Activated T-cell treated with anti-CD3 and anti-CD28 coated beads, Interleukin-2, amount 50 U/mL, for 4 hours (primary cell): ENCODE measurements at regions not wholly inside any gene's neighbourhood (a gene's known extent, or its start where the extent isn't known, plus 50 kb on each side); places are given as distances from the start of the nearest gene placed in this dataset.

ENCODE experiments used
- ATAC-seq, 2 donors: fragments of 200-7000 bp; cut with Tn5 transposase; one replicate each; pipeline ENCODE4 v1.10.0; 2021
- DNase-seq: peaks from one replicate; pipeline ENCODE4 v3.0.0-alpha.2; 2020
- H3K27me3 Mint-ChIP-seq: one replicate; pipeline ENCODE4 v1.8.0; 2021; ENCODE audit warnings: low read depth, mixed read lengths
- H3K36me3 Mint-ChIP-seq: one replicate; pipeline ENCODE4 v1.8.0; 2022; ENCODE audit warnings: mixed read lengths; ENCODE audit not compliant: insufficient read depth
- H3K4me1 Mint-ChIP-seq: one replicate; pipeline ENCODE4 v1.8.0; 2021; ENCODE audit warnings: low read depth, mixed read lengths
- H3K4me3 Mint-ChIP-seq: one replicate; pipeline ENCODE4 v1.8.0; 2021; ENCODE audit warnings: mild to moderate bottlenecking, moderate library complexity, mixed read lengths
- H3K9me3 Mint-ChIP-seq: one replicate; pipeline ENCODE4 v1.8.0; 2021; ENCODE audit warnings: mixed read lengths

DNA sequence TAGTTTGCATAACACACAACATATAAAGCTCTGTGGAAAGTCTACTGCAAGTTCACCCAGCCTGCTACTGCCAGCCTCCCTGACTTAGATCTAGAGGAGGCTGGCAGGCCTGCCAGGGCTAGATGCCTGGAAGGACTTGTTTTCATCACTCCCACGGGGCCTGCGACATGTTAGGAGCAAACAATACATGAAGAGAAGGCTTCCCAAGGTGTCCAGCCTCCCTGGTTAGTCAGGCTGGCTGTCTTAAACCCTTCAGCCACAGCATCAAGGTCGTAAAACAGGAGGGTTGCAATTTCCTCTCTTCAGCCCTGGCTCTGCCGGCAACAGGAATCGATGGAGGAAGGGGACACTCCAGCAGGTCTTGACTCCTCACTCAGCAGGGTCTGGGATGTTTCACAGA is 104.5 kb downstream of the NGF start:
- H3K27me3 Mint-ChIP-seq, result peaks cover 2% of the 10 kb centered on the region
- H3K36me3 Mint-ChIP-seq, result no peaks in the 10 kb centered on the region
- ATAC-seq (no peak), DNase-seq (no peak)
- H3K4me3 Mint-ChIP-seq, result no peak overlapping the region
- no peaks in the 10 kb centered on the region for H3K9me3 Mint-ChIP-seq
- no peaks in the 10 kb centered on the region for H3K4me1 Mint-ChIP-seq

DNA sequence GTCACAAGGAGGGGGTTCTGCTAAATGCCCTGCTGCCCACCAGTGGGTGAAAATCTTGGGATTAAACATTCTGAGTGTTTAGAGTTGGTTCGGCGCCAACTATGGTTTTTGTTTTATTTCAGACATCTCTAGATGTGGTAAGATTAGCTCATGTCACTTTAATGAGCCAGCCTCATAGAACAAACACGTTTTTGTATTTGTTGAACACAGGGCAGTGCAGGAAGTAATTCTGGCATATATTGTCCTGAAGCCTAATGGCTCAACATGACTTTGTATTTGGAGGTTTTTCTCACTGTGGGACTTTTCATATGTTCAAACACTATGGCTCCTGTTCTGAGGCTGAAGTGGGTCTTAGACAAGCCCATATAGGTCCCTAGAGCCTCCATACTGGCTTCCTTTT is 107.8 kb downstream of the NGF start:
- Mint-ChIP-seq H3K36me3 (no peaks in the 10 kb centered on the region), H3K4me3 (no peak overlapping the region), H3K4me1 (no peaks in the 10 kb centered on the region), H3K27me3 (no peaks in the 10 kb centered on the region), H3K9me3 (no peaks in the 10 kb centered on the region)
- no peak for ATAC-seq
- DNase-seq, result no peak

- no peaks in the 10 kb centered on the region for H3K9me3 Mint-ChIP-seq
These were observed 109.0 kb downstream of the NGF start for GRCh38 chr1:115229016-115229415.

GRCh38 chr1:115228191-115228590 is 109.9 kb downstream of the NGF start:
- H3K27me3 Mint-ChIP-seq, result no peaks in the 10 kb centered on the region
- no peak for ATAC-seq
- no peaks in the 10 kb centered on the region for H3K9me3 Mint-ChIP-seq
- DNase-seq, result no peak
- H3K4me3 Mint-ChIP-seq, result no peak overlapping the region
- no peaks in the 10 kb centered on the region for H3K4me1 Mint-ChIP-seq
- no peaks in the 10 kb centered on the region for H3K36me3 Mint-ChIP-seq

More at GRCh38 chr1:115229016-115229415, 109.0 kb downstream of the NGF start:
- H3K4me3 Mint-ChIP-seq, result no peak overlapping the region
- H3K27me3 Mint-ChIP-seq, result no peaks in the 10 kb centered on the region
- no peak for ATAC-seq
- no peaks in the 10 kb centered on the region for H3K36me3 Mint-ChIP-seq
- no peaks in the 10 kb centered on the region for H3K4me1 Mint-ChIP-seq
- DNase-seq, result no peak

- Mint-ChIP-seq H3K36me3 (no peaks in the 10 kb centered on the region), H3K4me3 (no peak overlapping the region), H3K27me3 (no peaks in the 10 kb centered on the region), H3K9me3 (no peaks in the 10 kb centered on the region), H3K4me1 (no peaks in the 10 kb centered on the region)
- ATAC-seq (no peak), DNase-seq (no peak)
These were observed 110.5 kb downstream of the NGF start for GRCh38 chr1:115227346-115228082.

- Mint-ChIP-seq H3K4me3 (no peak overlapping the region), H3K4me1 (no peaks in the 10 kb centered on the region), H3K36me3 (no peaks in the 10 kb centered on the region), H3K9me3 (no peaks in the 10 kb centered on the region), H3K27me3 (peaks cover 1% of the 10 kb centered on the region)
- no peak for ATAC-seq
- no peak for DNase-seq
These were observed 111.9 kb downstream of the NGF start for GRCh38 chr1:115225993-115226685.

GRCh38 chr1:115224636-115225035 is 113.4 kb downstream of the NGF start:
- no peak overlapping the region for H3K4me3 Mint-ChIP-seq
- H3K9me3 Mint-ChIP-seq, result no peaks in the 10 kb centered on the region
- DNase-seq (no peak), ATAC-seq (no peak)
- H3K36me3 Mint-ChIP-seq, result no peaks in the 10 kb centered on the region
- no peaks in the 10 kb centered on the region for H3K4me1 Mint-ChIP-seq
- H3K27me3 Mint-ChIP-seq, result peaks cover 2% of the 10 kb centered on the region

- Mint-ChIP-seq H3K36me3 (no peaks in the 10 kb centered on the region), H3K4me1 (no peaks in the 10 kb centered on the region), H3K4me3 (no peak overlapping the region)
These were observed 115.2 kb downstream of the NGF start for GRCh38 chr1:115222616-115223402.

DNA sequence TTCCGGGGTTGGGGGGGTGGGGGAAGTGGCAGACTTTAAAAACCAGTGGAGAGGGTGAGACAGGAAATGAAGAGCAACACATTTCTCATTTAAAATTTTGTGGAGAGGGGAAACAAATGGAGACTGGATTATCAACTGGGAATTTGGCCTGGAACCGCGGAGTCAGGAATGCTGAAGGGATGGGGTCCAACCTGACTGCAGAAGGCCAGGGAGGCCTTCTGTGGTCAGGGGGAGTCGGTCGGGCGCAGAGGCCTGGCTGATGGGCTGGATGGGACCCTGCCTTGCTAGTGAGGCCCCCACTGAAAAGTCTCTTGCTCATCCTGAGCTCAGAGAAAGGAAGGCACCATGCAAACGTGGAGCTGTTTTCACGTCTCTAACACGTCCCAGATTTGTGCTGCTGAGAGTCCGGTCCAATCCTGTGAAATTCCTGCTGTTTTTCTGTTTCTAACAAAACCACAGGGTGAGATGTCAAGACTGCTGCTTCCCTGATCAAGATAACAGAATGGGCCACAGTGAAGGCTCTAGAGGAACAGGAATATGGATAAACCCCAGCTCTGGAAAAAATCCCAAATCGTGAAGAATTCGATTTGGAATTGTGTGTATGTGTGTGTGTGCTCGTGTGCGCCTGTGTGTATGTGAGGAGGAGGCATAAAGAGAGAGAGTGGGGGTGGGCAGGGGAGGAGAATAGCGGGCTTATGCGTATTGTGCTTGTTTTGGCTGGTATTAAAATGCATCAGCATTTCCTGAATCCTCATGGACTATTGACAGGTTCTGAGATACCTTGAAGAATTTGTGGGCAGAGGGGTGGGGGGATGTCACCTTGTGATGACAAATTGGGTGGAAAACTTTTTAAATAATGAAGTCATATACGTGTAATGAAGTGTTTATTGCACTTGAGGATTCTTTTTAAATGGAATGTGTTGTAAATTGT is 117.4 kb downstream of the NGF start:
- no peak for DNase-seq
- no peaks in the 10 kb centered on the region for H3K4me1 Mint-ChIP-seq
- no peak for ATAC-seq
- H3K36me3 Mint-ChIP-seq, result no peaks in the 10 kb centered on the region
- no peak overlapping the region for H3K4me3 Mint-ChIP-seq
- H3K9me3 Mint-ChIP-seq, result no peaks in the 10 kb centered on the region
- peaks cover 5% of the 10 kb centered on the region for H3K27me3 Mint-ChIP-seq

More at GRCh38 chr1:115222616-115223402, 115.2 kb downstream of the NGF start:
- Mint-ChIP-seq H3K9me3 (no peaks in the 10 kb centered on the region), H3K27me3 (peaks cover 2% of the 10 kb centered on the region)
- DNase-seq (no peak), ATAC-seq (no peak)

DNA sequence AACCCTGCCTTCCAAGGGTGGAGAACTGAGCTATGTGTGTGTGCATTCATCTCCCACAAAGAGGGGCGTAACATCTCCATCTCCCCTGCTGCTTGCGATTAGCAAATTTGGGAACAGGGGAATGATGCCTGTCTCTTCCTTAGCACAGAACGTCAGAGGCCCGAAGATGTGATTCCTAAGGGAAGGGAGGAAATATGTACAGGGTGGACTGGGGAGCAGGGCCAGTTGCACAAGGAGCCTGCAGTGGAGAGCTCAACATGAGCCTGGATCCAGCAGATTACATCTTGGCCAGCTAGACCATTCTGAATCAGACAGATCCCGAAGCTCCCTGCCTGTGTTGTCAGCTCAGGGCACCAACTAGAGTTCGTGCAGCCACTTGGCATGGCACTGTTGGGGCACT is 118.1 kb downstream of the NGF start:
- DNase-seq (no peak), ATAC-seq (no peak)
- Mint-ChIP-seq H3K4me3 (no peak overlapping the region), H3K27me3 (peaks cover 5% of the 10 kb centered on the region), H3K36me3 (no peaks in the 10 kb centered on the region), H3K9me3 (no peaks in the 10 kb centered on the region), H3K4me1 (no peaks in the 10 kb centered on the region)

DNA sequence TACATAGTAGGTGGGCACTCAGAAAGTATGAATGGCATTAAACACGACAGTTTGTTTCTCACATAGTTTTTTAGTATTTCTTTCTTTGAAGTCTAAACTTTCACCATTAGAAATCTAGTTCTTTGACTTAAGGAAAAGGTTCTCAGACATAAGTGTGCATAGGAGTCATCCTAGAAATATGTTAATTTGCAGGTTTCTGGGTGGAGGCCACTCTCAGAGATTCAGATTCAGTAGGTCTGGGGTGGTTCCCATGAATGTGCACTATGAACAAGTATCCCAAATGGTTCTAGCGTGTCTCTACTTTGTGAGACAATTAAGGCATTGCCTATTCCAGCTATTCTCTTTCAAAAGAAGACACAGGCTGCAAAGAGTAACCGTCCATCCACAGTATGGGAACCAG is 119.3 kb downstream of the NGF start:
- Mint-ChIP-seq H3K36me3 (no peaks in the 10 kb centered on the region), H3K9me3 (no peaks in the 10 kb centered on the region), H3K27me3 (peaks cover 5% of the 10 kb centered on the region), H3K4me3 (no peak overlapping the region), H3K4me1 (no peaks in the 10 kb centered on the region)
- DNase-seq (no peak), ATAC-seq (no peak)

DNA sequence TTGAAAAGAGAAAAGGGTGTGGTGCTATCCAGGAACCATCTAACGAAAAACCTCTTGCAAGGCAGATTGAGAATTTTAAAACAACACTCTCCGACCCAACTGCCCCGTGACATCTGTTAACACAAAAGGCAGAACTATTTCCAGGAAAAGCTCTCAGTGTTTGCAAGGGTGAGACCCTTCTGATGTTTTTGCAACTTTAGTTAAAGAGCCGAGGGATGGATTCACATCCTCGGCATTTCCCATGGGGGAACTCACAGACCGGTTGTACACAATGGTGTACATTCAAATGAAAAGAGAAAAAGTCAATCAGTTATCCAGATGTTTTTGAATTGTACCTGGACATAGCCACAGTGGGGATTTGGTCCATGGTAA is 120.0 kb downstream of the NGF start:
- no peaks in the 10 kb centered on the region for H3K9me3 Mint-ChIP-seq
- H3K4me1 Mint-ChIP-seq, result no peaks in the 10 kb centered on the region
- H3K36me3 Mint-ChIP-seq, result no peaks in the 10 kb centered on the region
- no peak overlapping the region for H3K4me3 Mint-ChIP-seq
- ATAC-seq, result no peak
- DNase-seq, result no peak
- peaks cover 5% of the 10 kb centered on the region for H3K27me3 Mint-ChIP-seq

DNA sequence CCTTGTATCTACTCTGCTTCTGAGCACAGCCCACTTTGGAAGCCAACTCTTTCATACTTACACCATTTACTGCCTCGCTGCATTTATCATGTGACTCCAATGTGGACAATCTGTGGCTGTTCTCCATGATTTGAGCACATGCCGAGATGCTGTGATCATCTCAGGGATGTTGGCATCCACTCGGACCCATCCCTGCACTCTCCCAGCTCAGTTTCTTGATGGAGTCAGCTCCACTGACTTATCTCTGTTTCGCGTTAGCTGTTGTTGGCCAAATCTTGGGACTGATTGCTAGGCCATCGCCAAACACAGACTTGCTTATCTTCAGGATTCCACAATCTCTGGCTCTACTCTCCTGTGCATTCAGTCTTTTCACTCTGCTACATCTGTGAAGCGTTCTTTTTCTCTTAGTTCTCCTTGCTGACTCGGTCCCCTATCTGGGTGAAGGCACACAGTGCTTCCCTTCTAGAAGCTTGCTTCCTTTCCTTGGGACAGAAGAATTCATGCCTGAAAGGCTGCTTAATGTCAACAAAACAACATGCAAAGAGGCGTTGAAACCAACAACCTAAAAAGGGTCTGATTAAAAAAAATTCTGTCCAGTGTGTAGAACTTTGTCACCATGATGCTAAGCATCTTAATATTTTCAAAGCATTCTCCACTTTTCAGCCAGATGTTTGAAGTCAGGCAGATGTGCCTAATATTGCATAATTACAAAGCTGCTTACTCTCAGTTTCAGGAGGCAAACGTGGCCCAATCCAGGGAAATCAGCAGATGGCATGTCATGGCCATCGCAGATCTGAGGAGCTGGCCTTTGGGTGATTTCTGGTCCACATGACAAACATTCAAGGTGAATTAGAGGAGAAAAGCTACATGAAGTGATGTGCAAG is 120.7 kb downstream of the NGF start:
- H3K27me3 Mint-ChIP-seq, result peaks cover 5% of the 10 kb centered on the region
- no peaks in the 10 kb centered on the region for H3K4me1 Mint-ChIP-seq
- ATAC-seq (no peak), DNase-seq (no peak)
- no peak overlapping the region for H3K4me3 Mint-ChIP-seq
- no peaks in the 10 kb centered on the region for H3K9me3 Mint-ChIP-seq
- no peaks in the 10 kb centered on the region for H3K36me3 Mint-ChIP-seq
